ENCODE measurements at regions not wholly inside any gene's neighbourhood (a gene's known extent, or its start where the extent isn't known, plus 50 kb on each side); places are given as distances from the start of the nearest gene placed in this dataset.

DNA sequence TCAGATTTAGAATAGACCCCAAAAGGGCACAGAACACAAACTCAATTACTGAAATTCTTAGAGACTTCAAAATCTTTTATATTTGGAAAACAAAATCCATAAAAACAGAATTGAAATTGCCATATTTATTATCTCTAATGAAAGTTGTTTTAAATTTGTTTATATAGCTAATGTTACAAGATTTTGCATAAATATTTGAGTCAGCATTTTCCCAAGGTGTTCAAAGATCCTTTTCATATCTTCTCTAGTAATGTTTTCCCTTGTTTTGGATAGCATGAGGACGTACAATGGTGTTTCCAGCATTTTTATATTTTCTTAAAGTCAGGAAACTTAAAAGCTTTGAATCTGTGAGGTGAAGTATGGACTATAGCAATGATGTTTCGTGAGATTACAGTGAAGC, 235.2 kb upstream of the EPHA7 start (continued):
- TF ChIP-seq, protein P1, sequence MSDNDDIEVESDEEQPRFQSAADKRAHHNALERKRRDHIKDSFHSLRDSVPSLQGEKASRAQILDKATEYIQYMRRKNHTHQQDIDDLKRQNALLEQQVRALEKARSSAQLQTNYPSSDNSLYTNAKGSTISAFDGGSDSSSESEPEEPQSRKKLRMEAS (IDR thresholded peaks at IDR 0.05; ENCODE audit: low read depth), result no peak
- no peak for TF ChIP-seq NFIC (IDR thresholded peaks at IDR 0.05; ENCODE audit: borderline replicate concordance)

DNA sequence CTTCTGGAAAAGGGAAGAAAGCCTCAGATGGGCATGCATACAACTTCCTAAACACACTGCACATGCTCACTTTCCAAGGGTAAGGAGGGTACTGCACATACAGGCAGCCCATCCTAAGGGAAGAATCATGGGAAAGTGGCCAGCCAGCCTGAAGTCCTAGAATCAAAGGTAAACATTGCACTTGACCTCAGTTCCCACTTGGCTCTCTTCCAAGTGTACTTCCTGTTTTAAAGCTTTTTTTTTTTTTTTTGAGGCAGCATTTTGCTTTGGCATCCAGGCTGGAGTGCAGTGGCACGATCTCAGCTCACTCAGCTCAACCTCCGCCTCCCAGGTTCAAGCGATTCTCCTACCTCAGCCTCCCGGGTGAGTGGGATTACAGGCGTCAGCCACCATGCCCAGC, 225.3 kb upstream of the EPHA7 start:
- no peaks in the 10 kb centered on the region for H4K20me1 ChIP-seq (ENCODE audit: insufficient read depth)
- 70% methylated on average over 5 of the region's 5 CpGs for WGBS (ENCODE audit: low lambda C conversion rate)
- no peak overlapping the region for H3K27ac ChIP-seq (ENCODE audit: low read depth in 2 of 2, low read length in 1 of 2)
- H3K9ac ChIP-seq, result no peak overlapping the region
- no peak for TF ChIP-seq TEAD4 (IDR thresholded peaks at IDR 0.05; ENCODE audit: borderline replicate concordance, insufficient read depth)
- no peak for TF ChIP-seq MXI1 (IDR thresholded peaks at IDR 0.05; ENCODE audit: low read depth, low read length)
- TF ChIP-seq, protein P2, sequence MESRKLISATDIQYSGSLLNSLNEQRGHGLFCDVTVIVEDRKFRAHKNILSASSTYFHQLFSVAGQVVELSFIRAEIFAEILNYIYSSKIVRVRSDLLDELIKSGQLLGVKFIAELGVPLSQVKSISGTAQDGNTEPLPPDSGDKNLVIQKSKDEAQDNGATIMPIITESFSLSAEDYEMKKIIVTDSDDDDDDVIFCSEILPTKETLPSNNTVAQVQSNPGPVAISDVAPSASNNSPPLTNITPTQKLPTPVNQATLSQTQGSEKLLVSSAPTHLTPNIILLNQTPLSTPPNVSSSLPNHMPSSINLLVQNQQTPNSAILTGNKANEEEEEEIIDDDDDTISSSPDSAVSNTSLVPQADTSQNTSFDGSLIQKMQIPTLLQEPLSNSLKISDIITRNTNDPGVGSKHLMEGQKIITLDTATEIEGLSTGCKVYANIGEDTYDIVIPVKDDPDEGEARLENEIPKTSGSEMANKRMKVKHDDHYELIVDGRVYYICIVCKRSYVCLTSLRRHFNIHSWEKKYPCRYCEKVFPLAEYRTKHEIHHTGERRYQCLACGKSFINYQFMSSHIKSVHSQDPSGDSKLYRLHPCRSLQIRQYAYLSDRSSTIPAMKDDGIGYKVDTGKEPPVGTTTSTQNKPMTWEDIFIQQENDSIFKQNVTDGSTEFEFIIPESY (IDR thresholded peaks at IDR 0.05; ENCODE audit: borderline replicate concordance, low read depth), result no peak
- no peak for TF ChIP-seq SIN3A (IDR thresholded peaks at IDR 0.05; ENCODE audit: borderline replicate concordance, low read depth, low read length)
- no peak for TF ChIP-seq FOXJ3 (CRISPR knock-in tag; IDR thresholded peaks at IDR 0.05)
- TF ChIP-seq POLR2AphosphoS5 (IDR thresholded peaks at IDR 0.05; ENCODE audit: low read depth, low read length), result no peak
- TF ChIP-seq, protein P1 (IDR thresholded peaks at IDR 0.05; ENCODE audit: low read depth), result no peak
- TF ChIP-seq, protein P3, sequence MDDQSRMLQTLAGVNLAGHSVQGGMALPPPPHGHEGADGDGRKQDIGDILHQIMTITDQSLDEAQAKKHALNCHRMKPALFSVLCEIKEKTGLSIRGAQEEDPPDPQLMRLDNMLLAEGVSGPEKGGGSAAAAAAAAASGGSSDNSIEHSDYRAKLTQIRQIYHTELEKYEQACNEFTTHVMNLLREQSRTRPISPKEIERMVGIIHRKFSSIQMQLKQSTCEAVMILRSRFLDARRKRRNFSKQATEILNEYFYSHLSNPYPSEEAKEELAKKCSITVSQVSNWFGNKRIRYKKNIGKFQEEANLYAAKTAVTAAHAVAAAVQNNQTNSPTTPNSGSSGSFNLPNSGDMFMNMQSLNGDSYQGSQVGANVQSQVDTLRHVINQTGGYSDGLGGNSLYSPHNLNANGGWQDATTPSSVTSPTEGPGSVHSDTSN (IDR thresholded peaks at IDR 0.05), result no peak
- TF ChIP-seq TCF12 (IDR thresholded peaks at IDR 0.05), result no peak
- TF ChIP-seq GABPA (IDR thresholded peaks at IDR 0.05; ENCODE audit: low read depth), result no peak
- TF ChIP-seq, protein P4, sequence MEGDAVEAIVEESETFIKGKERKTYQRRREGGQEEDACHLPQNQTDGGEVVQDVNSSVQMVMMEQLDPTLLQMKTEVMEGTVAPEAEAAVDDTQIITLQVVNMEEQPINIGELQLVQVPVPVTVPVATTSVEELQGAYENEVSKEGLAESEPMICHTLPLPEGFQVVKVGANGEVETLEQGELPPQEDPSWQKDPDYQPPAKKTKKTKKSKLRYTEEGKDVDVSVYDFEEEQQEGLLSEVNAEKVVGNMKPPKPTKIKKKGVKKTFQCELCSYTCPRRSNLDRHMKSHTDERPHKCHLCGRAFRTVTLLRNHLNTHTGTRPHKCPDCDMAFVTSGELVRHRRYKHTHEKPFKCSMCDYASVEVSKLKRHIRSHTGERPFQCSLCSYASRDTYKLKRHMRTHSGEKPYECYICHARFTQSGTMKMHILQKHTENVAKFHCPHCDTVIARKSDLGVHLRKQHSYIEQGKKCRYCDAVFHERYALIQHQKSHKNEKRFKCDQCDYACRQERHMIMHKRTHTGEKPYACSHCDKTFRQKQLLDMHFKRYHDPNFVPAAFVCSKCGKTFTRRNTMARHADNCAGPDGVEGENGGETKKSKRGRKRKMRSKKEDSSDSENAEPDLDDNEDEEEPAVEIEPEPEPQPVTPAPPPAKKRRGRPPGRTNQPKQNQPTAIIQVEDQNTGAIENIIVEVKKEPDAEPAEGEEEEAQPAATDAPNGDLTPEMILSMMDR (IDR thresholded peaks at IDR 0.05), result no peak
- no peak for TF ChIP-seq RAD21 (IDR thresholded peaks at IDR 0.05; ENCODE audit: low read length)
- no peak for TF ChIP-seq ELF1 (IDR thresholded peaks at IDR 0.05)
- TF ChIP-seq CHD2 (IDR thresholded peaks at IDR 0.05; ENCODE audit: low read length, partially characterized antibody), result no peak
- TF ChIP-seq YY1 (IDR thresholded peaks at IDR 0.05; ENCODE audit: low read depth), result no peak
- H3K79me2 ChIP-seq (ENCODE audit: insufficient read depth), result no peaks in the 10 kb centered on the region
- no peaks in the 10 kb centered on the region for H3K4me1 ChIP-seq (ENCODE audit: control insufficient read depth in 1 of 2, insufficient read depth in 2 of 2, low read depth in 1 of 2, low read length in 1 of 2)
- ChIA-PET CTCF (no interaction called here), POLR2A (no interaction called here)
- H3K9me3 ChIP-seq, result no peaks in the 10 kb centered on the region
- H2AFZ ChIP-seq (ENCODE audit: low read depth), result no peak overlapping the region
- no peak overlapping the region for H3K4me2 ChIP-seq
- no peaks in the 10 kb centered on the region for H3K36me3 ChIP-seq (replicated peaks in 1 of 2; ENCODE audit: control insufficient read depth in 1 of 2, insufficient read depth in 2 of 2, low read length in 1 of 2)
- no peak overlapping the region for H3K4me3 ChIP-seq (ENCODE audit: low read depth in 2 of 2, low read length in 1 of 2)
- no peaks in the 10 kb centered on the region; the same call in 1 of the 2 replicates for H3K9me2 ChIP-seq
- no peak for DNase-seq
- no peaks in the 10 kb centered on the region for H3F3A ChIP-seq (replicated peaks; ENCODE audit: insufficient read depth)
- no peaks in the 10 kb centered on the region for H3K27me3 ChIP-seq (ENCODE audit: insufficient read depth)

Measured in SK-N-SH (cell line).